ENCODE measurements at regions not wholly inside any gene's neighbourhood (a gene's known extent, or its start where the extent isn't known, plus 50 kb on each side); places are given as distances from the start of the nearest gene placed in this dataset.

DNA sequence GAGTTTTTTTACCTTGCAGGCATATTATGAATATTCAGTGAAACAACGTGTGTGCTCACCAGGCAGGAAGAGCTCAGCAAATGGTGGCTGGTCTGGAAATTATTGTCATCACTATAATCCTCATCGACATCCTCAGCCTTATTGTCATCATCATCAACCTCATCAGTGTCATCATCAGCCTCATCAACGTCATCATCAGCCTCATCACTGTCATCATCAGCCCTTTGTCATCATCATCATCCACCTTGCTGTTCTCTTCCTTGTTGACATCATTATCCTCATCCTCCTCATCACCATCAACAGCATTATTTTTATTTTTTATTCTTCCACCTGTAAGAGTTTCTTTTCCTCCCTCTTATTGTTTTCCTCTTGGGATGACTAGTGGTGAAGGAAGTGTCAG lies 142.3 kb upstream of the GPR26 start:
- H3K36me3 ChIP-seq: no peaks in the 10 kb centered on the region
- no peak for DNase-seq (ENCODE audit: extremely low spot score in 2 of 2)
- no peak overlapping the region for H3K27ac ChIP-seq
- H3K27me3 ChIP-seq: no peaks in the 10 kb centered on the region
- TF ChIP-seq POLR2A (IDR thresholded peaks at IDR 0.05): no peak
- TF ChIP-seq, protein P1, sequence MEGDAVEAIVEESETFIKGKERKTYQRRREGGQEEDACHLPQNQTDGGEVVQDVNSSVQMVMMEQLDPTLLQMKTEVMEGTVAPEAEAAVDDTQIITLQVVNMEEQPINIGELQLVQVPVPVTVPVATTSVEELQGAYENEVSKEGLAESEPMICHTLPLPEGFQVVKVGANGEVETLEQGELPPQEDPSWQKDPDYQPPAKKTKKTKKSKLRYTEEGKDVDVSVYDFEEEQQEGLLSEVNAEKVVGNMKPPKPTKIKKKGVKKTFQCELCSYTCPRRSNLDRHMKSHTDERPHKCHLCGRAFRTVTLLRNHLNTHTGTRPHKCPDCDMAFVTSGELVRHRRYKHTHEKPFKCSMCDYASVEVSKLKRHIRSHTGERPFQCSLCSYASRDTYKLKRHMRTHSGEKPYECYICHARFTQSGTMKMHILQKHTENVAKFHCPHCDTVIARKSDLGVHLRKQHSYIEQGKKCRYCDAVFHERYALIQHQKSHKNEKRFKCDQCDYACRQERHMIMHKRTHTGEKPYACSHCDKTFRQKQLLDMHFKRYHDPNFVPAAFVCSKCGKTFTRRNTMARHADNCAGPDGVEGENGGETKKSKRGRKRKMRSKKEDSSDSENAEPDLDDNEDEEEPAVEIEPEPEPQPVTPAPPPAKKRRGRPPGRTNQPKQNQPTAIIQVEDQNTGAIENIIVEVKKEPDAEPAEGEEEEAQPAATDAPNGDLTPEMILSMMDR (IDR thresholded peaks at IDR 0.05): no peak
- TF ChIP-seq POLR2AphosphoS5 (IDR thresholded peaks at IDR 0.05; ENCODE audit: insufficient read depth in 1 of 2, low read depth in 1 of 2): no peak
- intact Hi-C loops (cut with DNase I): no loop called here
- no peaks in the 10 kb centered on the region for H3K9me3 ChIP-seq
- H3K4me1 ChIP-seq: no peaks in the 10 kb centered on the region
- H3K4me3 ChIP-seq: no peak overlapping the region

DNA sequence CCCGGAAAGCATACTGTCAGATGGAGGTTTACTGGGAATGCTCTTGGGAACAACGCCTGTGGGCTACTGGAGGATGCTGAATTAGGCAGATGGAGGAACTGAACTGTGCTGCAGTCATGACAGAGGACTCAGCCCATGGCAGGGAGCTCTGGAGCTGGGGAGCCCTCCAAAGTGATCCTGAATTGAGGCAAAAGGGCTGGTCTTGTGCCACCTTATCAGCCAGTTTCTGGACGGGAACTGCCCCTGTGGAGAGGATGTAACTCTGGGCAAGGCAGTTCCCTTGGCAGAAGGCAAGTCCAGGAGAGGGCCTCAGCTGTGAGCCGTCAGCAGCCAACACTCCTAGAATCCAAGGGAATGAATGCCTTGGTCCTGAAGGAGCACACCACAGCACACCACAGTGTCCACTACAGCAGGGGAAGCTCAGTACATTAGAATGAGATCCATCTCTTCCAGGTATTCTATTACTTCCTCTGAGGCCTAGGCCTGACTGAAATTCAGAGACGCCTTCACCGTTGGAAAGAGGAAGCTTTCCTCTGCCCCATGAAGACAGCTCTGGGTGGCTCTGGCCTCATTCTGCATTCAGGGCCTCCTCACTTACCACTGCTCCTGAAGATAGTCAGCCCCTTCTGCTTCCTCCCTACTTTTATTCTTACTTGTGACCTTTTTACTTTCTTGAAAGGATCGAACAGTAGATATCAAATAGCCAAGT lies 139.6 kb upstream of the GPR26 start:
- TF ChIP-seq, protein P1 (IDR thresholded peaks at IDR 0.05): no peak
- intact Hi-C loops (cut with DNase I): no loop called here
- no peaks in the 10 kb centered on the region for H3K9me3 ChIP-seq
- H3K27ac ChIP-seq: no peak overlapping the region
- H3K4me3 ChIP-seq: no peak overlapping the region
- no peaks in the 10 kb centered on the region for H3K27me3 ChIP-seq
- H3K4me1 ChIP-seq: no peaks in the 10 kb centered on the region
- H3K36me3 ChIP-seq: no peaks in the 10 kb centered on the region
- peak; percentile 55 to 64 for DNase-seq (ENCODE audit: extremely low spot score in 2 of 2)

DNA sequence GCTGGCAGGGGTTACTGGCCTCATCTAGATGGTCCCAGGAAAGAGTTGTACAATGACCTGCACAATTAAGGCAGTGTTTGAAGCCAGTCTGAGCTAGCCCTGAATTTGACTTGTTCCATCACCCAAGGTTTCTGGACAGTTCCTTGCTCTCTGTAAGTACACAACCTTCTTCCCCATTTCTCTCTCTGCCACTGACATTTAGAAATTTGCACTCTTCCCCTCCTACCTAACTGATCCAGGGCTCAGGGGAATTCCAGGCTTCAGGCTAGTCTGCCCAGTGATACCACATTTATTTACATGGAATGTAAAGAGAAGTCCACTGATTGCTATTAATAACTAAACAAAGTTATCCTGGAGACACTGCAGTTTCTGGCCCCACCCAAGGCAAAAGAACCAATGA lies 139.0 kb upstream of the GPR26 start:
- H3K9me3 ChIP-seq: no peaks in the 10 kb centered on the region
- no peaks in the 10 kb centered on the region for H3K4me1 ChIP-seq
- intact Hi-C loops (cut with DNase I): no loop called here
- H3K4me3 ChIP-seq: no peak overlapping the region
- TF ChIP-seq POLR2A (IDR thresholded peaks at IDR 0.05): no peak
- no peak for TF ChIP-seq POLR2AphosphoS5 (IDR thresholded peaks at IDR 0.05; ENCODE audit: insufficient read depth in 1 of 2, low read depth in 1 of 2)
- TF ChIP-seq, protein P1 (IDR thresholded peaks at IDR 0.05): no peak
- DNase-seq (ENCODE audit: extremely low spot score in 2 of 2): peak; percentile 25 to 55
- H3K27ac ChIP-seq: no peak overlapping the region
- H3K36me3 ChIP-seq: no peaks in the 10 kb centered on the region
- H3K27me3 ChIP-seq: no peaks in the 10 kb centered on the region

DNA sequence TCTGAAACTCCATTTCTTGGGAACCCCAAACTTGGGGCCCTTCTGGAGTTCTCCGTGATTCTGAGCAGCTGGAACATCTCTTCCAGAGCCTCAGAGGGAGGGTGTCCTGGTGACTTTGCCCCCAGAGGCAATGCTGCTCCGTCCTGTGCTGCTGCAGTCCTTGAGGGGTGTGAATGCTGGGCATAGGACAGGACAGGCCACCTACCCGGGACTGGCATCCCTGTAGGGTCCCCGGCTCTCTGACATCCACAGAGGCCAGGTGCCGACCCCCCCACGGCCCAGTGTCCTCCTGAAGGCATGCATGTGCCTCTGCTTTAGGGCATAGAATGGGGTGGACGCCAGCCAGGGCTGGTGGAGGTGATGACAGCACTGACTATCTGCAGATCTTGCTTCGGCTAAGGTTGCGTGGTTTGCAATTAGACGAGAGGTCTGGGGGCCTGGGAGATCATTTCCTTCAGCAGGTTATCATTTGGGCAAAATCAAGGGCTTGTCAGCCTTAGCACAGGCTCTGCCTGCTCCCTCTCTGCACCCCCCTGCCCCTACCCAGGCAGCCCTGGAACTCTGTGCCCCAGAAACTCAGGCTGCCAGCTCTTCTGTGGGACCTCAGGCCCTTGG lies 136.9 kb upstream of the GPR26 start:
- no peak overlapping the region for H3K4me3 ChIP-seq
- H3K27me3 ChIP-seq: no peaks in the 10 kb centered on the region
- DNase-seq (ENCODE audit: extremely low spot score in 2 of 2): peak; percentile 60 to 87
- no peaks in the 10 kb centered on the region for H3K4me1 ChIP-seq
- H3K27ac ChIP-seq: no peak overlapping the region
- TF ChIP-seq POLR2AphosphoS5 (IDR thresholded peaks at IDR 0.05; ENCODE audit: insufficient read depth in 1 of 2, low read depth in 1 of 2) (no peak), POLR2A (IDR thresholded peaks at IDR 0.05) (no peak)
- TF ChIP-seq, protein P1 (IDR thresholded peaks at IDR 0.05): no peak
- intact Hi-C loops (cut with DNase I): no loop called here
- H3K36me3 ChIP-seq: no peaks in the 10 kb centered on the region
- no peaks in the 10 kb centered on the region for H3K9me3 ChIP-seq

DNA sequence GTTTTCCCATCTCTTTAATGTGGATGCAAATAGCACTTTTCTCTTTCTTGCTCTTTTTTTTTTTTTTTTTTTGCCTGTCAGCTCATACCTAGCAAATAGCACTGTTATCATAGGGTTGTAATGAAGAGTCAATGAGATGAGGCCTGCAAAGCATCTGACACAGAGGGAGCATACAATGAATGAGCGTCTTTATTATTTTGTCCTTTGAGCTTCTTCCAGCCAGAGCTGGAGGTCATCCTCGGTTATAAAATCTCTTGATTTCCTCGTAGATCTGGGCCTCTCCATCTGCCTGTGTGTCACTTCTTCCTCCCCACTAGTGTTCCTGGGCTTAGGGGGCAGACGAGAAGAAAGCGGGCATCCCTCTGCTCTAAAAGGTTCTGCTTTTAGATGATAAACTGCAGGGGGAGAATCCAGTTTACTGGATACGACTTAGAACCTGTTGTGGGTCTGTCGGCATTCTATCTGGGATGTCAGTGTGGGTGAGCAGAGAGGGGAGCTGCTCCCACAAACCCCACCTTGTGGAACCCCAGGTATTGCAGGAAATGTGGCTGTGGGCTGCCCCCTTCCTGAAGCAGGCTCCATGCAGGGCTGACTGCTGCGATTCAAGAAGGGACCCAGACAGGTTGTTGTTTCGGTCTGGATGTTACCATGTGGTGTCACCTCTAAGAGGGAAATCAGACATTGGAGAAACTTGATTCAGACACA lies 135.8 kb upstream of the GPR26 start:
- no peaks in the 10 kb centered on the region for H3K36me3 ChIP-seq
- no peaks in the 10 kb centered on the region for H3K4me1 ChIP-seq
- H3K27me3 ChIP-seq: no peaks in the 10 kb centered on the region
- TF ChIP-seq POLR2A (IDR thresholded peaks at IDR 0.05) (no peak), POLR2AphosphoS5 (IDR thresholded peaks at IDR 0.05; ENCODE audit: insufficient read depth in 1 of 2, low read depth in 1 of 2) (no peak)
- TF ChIP-seq, protein P1 (IDR thresholded peaks at IDR 0.05): no peak
- peak; percentile 52 to 58 for DNase-seq (ENCODE audit: extremely low spot score in 2 of 2)
- intact Hi-C loops (cut with DNase I): no loop called here
- H3K4me3 ChIP-seq: no peak overlapping the region
- H3K27ac ChIP-seq: no peak overlapping the region
- H3K9me3 ChIP-seq: no peaks in the 10 kb centered on the region

Measured in vagina (tissue), 2 donors.